GM12878 (cell line): ENCODE measurements at regions not wholly inside any gene's neighbourhood (a gene's known extent, or its start where the extent isn't known, plus 50 kb on each side); places are given as distances from the start of the nearest gene placed in this dataset.
"Not testable (repeated sequence)": the region's sequence is repeated elsewhere in the genome, so short reads cannot be mapped to it uniquely, and the experiment has no call there.

ENCODE experiments used
- ATAC-seq: fragments of 200-7000 bp; cut with Tn5 transposase; 3 replicates; pipeline ENCODE4 v1.9.1; 2020; ENCODE audit warnings: mild to moderate bottlenecking, moderate library complexity
- BruUV-seq: library from RNA; stranded (reverse); fragments of 400-500 nt; replicated peaks from 2 replicates; lab custom pipeline; 2021; lab: Mats Ljungman, UMichigan
- CTCF ChIA-PET: fragments of 300-600 bp; sonication (Branson Sonifier 250); formaldehyde crosslinking; extraction: SDS; loops from one replicate; lab custom pipeline; 2021; ENCODE audit warnings: inconsistent platforms; lab: Yijun Ruan, JAX
- POLR2A ChIA-PET: fragments of 350-600 bp; formaldehyde crosslinking; extraction: SDS; loops from one replicate; lab custom pipeline; 2021; ENCODE audit warnings: inconsistent platforms; lab: Charles Lee
- RAD21 ChIA-PET: fragments of 300-600 bp; sonication (Branson Sonifier 250); formaldehyde crosslinking; loops from one replicate; lab custom pipeline; 2023; ENCODE audit warnings: antibody characterized with exemption; ENCODE audit not compliant: unreplicated experiment; lab: Charles Lee
- SMC1A ChIA-PET: fragments of 300-600 bp; sonication (Branson Sonifier 250); formaldehyde crosslinking; loops from one replicate; lab custom pipeline; 2023; ENCODE audit not compliant: unreplicated experiment, uncharacterized antibody; lab: Charles Lee
- DNase-seq: peaks from one replicate; pipeline ENCODE4 v3.0.0-alpha.2; 2011; ENCODE audit warnings: low read depth, low spot score
- FAIRE-seq: peaks from 3 replicates; lab custom pipeline; 2011; peaks lifted over from hg19 to GRCh38; lab: Jason Lieb, UNC
- H2AFZ ChIP-seq: 2 replicates; pipeline ENCODE4 v1.6.0; 2011; ENCODE audit warnings: low read depth, low read length, control low read depth; ENCODE audit not compliant: control insufficient read depth
- H3K27ac ChIP-seq: 2 replicates; pipeline ENCODE4 v1.5.1; 2011; ENCODE audit warnings: control low read depth; ENCODE audit not compliant: control insufficient read depth, insufficient read depth
- H3K27me3 ChIP-seq, 2 experiments: replicated peaks in 1 of 2; 2 replicates each; pipeline versions ENCODE4 v1.6.0 to v1.6.1; 2011; ENCODE audit warnings: low read length in 1 of 2; ENCODE audit not compliant: control insufficient read depth in 2 of 2, insufficient read depth in 2 of 2
- H3K36me3 ChIP-seq, 2 experiments: 2 replicates each; pipeline ENCODE4 v1.5.1; 2011; ENCODE audit warnings: low read length in 1 of 2; ENCODE audit not compliant: control insufficient read depth in 2 of 2, insufficient read depth in 2 of 2
- H3K4me1 ChIP-seq: 2 replicates; pipeline ENCODE4 v1.6.1; 2011; ENCODE audit warnings: mild to moderate bottlenecking, low read length, moderate library complexity, mixed read lengths; ENCODE audit not compliant: control insufficient read depth, insufficient read depth
- H3K4me2 ChIP-seq: 2 replicates; pipeline ENCODE4 v1.6.0; 2011; ENCODE audit warnings: control low read depth; ENCODE audit not compliant: control insufficient read depth, insufficient read depth
- H3K4me3 ChIP-seq: fragments of 200-600 bp; sonication (generic); 2 replicates; pipeline ENCODE4 v1.5.1; 2016
- H3K79me2 ChIP-seq: 2 replicates; pipeline ENCODE4 v1.6.0; 2011; ENCODE audit warnings: low read length; ENCODE audit not compliant: control insufficient read depth, insufficient read depth
- H3K9ac ChIP-seq: 2 replicates; pipeline ENCODE4 v1.8.0; 2011; ENCODE audit warnings: low read length, control low read depth, mixed read lengths; ENCODE audit not compliant: control insufficient read depth, insufficient read depth
- H3K9me3 ChIP-seq: replicated peaks from 3 replicates; pipeline ENCODE4 v1.5.1; 2011; ENCODE audit warnings: mild to moderate bottlenecking, low read length; ENCODE audit not compliant: control insufficient read depth, insufficient read depth
- H4K20me1 ChIP-seq: 2 replicates; pipeline ENCODE4 v1.6.0; 2011; ENCODE audit not compliant: control insufficient read depth, insufficient read depth
- POU2F2 ChIP-seq: IDR thresholded peaks from 3 replicates; pipeline ENCODE4 v1.6.1; 2011; ENCODE audit warnings: low read depth, mild to moderate bottlenecking, low read length, borderline replicate concordance
- PRDM15 ChIP-seq: fragments of 450-650 bp; formaldehyde crosslinking; IDR thresholded peaks from 2 replicates; pipeline ENCODE4 v1.4.0; 2020; ENCODE audit warnings: mild to moderate bottlenecking, moderate library complexity
- RELB ChIP-seq: fragments of 450-650 bp; IDR thresholded peaks from 2 replicates; pipeline ENCODE4 v1.6.1; 2017; ENCODE audit warnings: low read depth, mild to moderate bottlenecking, moderate library complexity
- WGBS: methylation state at CpG from one replicate; pipeline ENCODE4 v1.1.6; 2016; ENCODE audit warnings: low lambda C conversion rate; ENCODE audit not compliant: insufficient replicate concordance, insufficient coverage; ENCODE audit errors: missing lambda C conversion rate; 5-methylcytosine and 5-hydroxymethylcytosine counted together
- in situ Hi-C: fragments of 300-500 bp; cut with MboI; formaldehyde crosslinking; loops from 9 replicates; pipeline ENCODE4 v1.14.3; 2018; ENCODE audit warnings: mixed read lengths
- intact Hi-C: fragments of 100-400 bp; cut with micrococcal nuclease; formaldehyde crosslinking; loops from one replicate; pipeline ENCODE4 v1.14.2; 2022; ENCODE audit not compliant: unreplicated experiment

GRCh38 chr10:93226619-93227018, 152.9 kb downstream of the CYP26A1 start (continued):
- TF ChIP-seq PRDM15 (no peak), RELB (no peak), POU2F2 (no peak)
- TF ChIP-seq, all 136 proteins: peak for 0

GRCh38 chr10:93230596-93230995, 156.9 kb downstream of the CYP26A1 start:
- in situ Hi-C loops, POLR2A ChIA-PET, H3K9ac ChIP-seq, CTCF ChIA-PET, H3K4me3 ChIP-seq, H4K20me1 ChIP-seq, FAIRE-seq, H3K27ac ChIP-seq, RAD21 ChIA-PET, H3K4me2 ChIP-seq, H3K79me2 ChIP-seq, H3K4me1 ChIP-seq, SMC1A ChIA-PET, H3K36me3 ChIP-seq, ATAC-seq, BruUV-seq, H3K9me3 ChIP-seq, DNase-seq, H3K27me3 ChIP-seq, H2AFZ ChIP-seq, intact Hi-C loops: not testable (repeated sequence)
- 37% methylated on average over 7 of the region's 7 CpGs for WGBS

- H3K4me2 ChIP-seq, SMC1A ChIA-PET, intact Hi-C loops, CTCF ChIA-PET, H3K27ac ChIP-seq, ATAC-seq, H3K79me2 ChIP-seq, H3K4me1 ChIP-seq, H3K4me3 ChIP-seq, H2AFZ ChIP-seq, FAIRE-seq, BruUV-seq, H3K9me3 ChIP-seq, H4K20me1 ChIP-seq, H3K27me3 ChIP-seq, H3K36me3 ChIP-seq, RAD21 ChIA-PET, POLR2A ChIA-PET, DNase-seq, H3K9ac ChIP-seq, in situ Hi-C loops: not testable (repeated sequence)
- WGBS, result 0% methylated on average over 2 of the region's 2 CpGs
These were observed 158.5 kb downstream of the CYP26A1 start for GRCh38 chr10:93232159-93232558.
